ENCODE measurements at regions not wholly inside any gene's neighbourhood (a gene's known extent, or its start where the extent isn't known, plus 50 kb on each side); places are given as distances from the start of the nearest gene placed in this dataset.
"Not testable (repeated sequence)": the region's sequence is repeated elsewhere in the genome, so short reads cannot be mapped to it uniquely, and the experiment has no call there.

- TF ChIP-seq, protein P1, sequence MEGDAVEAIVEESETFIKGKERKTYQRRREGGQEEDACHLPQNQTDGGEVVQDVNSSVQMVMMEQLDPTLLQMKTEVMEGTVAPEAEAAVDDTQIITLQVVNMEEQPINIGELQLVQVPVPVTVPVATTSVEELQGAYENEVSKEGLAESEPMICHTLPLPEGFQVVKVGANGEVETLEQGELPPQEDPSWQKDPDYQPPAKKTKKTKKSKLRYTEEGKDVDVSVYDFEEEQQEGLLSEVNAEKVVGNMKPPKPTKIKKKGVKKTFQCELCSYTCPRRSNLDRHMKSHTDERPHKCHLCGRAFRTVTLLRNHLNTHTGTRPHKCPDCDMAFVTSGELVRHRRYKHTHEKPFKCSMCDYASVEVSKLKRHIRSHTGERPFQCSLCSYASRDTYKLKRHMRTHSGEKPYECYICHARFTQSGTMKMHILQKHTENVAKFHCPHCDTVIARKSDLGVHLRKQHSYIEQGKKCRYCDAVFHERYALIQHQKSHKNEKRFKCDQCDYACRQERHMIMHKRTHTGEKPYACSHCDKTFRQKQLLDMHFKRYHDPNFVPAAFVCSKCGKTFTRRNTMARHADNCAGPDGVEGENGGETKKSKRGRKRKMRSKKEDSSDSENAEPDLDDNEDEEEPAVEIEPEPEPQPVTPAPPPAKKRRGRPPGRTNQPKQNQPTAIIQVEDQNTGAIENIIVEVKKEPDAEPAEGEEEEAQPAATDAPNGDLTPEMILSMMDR (IDR thresholded peaks at IDR 0.05): no peak
- TF ChIP-seq EP300 (IDR thresholded peaks at IDR 0.05; ENCODE audit: low read depth) (no peak), POLR2A (IDR thresholded peaks at IDR 0.05) (no peak), POLR2AphosphoS5 (IDR thresholded peaks at IDR 0.05) (no peak)
Measured at GRCh38 chr13:102538938-102539337, 57.8 kb upstream of the TPP2 start.

DNA sequence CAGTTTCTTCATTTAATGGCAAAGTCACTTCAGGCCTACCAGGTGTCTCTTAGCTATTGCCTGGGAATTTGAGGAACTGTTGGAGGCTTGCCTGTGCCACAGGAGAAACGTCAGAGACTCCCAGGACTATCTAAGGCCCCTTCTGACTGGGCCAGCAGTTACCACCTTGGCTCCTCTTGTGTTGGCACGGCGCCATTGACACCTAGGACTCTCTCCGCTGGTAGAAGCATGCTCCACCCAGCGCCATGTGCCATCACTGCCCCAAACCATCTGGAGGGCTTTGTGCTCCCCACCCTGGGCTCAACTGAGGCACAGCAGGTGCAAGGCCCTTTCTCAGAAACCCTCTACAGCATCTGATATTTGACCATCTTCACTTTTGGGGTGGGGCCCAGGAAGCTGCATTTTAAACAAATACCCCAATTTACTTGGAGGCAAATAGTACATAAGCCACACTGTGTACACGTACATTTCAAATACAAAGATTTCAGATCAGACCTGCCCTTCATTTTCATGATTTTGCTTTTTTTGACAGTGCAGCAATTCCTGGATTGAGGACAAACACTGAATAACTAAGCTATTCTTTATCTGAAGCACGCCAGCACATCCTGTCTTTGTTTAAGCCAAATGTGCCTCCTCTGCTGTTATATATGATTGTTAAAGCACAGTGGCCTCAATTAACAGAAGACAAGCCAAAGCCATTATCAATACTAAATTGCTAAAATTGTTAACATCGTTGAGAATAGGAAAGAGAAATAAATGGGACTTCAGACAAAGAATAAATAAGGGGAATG, 59.9 kb upstream of the TPP2 start:
- Histone ChIP-seq H3K27me3 (no peaks in the 10 kb centered on the region), H3K9me3 (no peaks in the 10 kb centered on the region), H3K4me1 (no peaks in the 10 kb centered on the region), H3K4me3 (no peak overlapping the region), H3K36me3 (no peaks in the 10 kb centered on the region), H3K27ac (no peak overlapping the region)
- intact Hi-C loops (cut with DNase I; ENCODE audit: low total_unique reads): no loop called here
- no peak for DNase-seq
- in situ Hi-C loops (cut with MboI; ENCODE audit: low pct_ligation_motif_present in 1 of 4, low pct_unique_long_range_greater_than_20kb in 1 of 4, low sequenced_read_pairs in 3 of 4): no loop called here
- 43 to 71% methylated on average over 4 to 8 of the region's 8 CpGs for WGBS, 2 donors (ENCODE audit: low coverage in 1 of 2)
- no peak for TF ChIP-seq POLR2AphosphoS5 (IDR thresholded peaks at IDR 0.05)
- TF ChIP-seq, protein P1 (IDR thresholded peaks at IDR 0.05): no peak
- TF ChIP-seq POLR2A (IDR thresholded peaks at IDR 0.05): no peak
- no peak for TF ChIP-seq EP300 (IDR thresholded peaks at IDR 0.05; ENCODE audit: low read depth)

More at GRCh38 chr13:102538938-102539337, 57.8 kb upstream of the TPP2 start:
- H3K4me1 ChIP-seq: no peaks in the 10 kb centered on the region
- H3K27me3 ChIP-seq: no peaks in the 10 kb centered on the region
- WGBS, 2 donors (ENCODE audit: low coverage in 1 of 2): 85 to 90% methylated on average over 3 of the region's 3 CpGs
- no peak overlapping the region for H3K27ac ChIP-seq
- no peak overlapping the region for H3K4me3 ChIP-seq
- no peak for DNase-seq
- H3K9me3 ChIP-seq: no peaks in the 10 kb centered on the region
- in situ Hi-C loops (cut with MboI; ENCODE audit: low pct_ligation_motif_present in 1 of 4, low pct_unique_long_range_greater_than_20kb in 1 of 4, low sequenced_read_pairs in 3 of 4) (no loop called here), intact Hi-C loops (cut with DNase I; ENCODE audit: low total_unique reads) (no loop called here)
- no peaks in the 10 kb centered on the region for H3K36me3 ChIP-seq

DNA sequence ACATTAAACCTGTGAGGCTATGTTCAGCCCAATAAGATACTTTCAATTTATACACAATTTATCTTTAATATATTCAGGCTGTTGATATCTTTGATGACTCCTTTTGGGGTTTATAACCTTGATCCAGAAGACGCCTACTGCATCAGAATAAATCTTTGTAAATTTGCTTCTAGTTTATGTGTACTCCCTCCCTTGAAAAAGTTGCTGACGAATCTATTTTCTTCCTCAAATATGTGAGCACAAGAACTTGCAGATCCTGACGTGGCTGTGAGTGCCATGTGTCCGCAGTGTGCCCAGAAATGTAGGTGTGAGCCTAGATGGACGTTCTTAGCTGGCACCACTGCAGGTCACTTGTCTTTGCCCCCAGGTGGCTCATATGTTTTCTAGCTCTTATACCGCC, 60.6 kb upstream of the TPP2 start:
- no peaks in the 10 kb centered on the region for H3K9me3 ChIP-seq

GRCh38 chr13:102530751-102531150, 66.0 kb upstream of the TPP2 start:
- Histone ChIP-seq H3K9me3 (no peaks in the 10 kb centered on the region), H3K4me3 (no peak overlapping the region), H3K36me3 (no peaks in the 10 kb centered on the region), H3K4me1 (no peaks in the 10 kb centered on the region), H3K27me3 (no peaks in the 10 kb centered on the region), H3K27ac (no peak overlapping the region)
- intact Hi-C loops (cut with DNase I; ENCODE audit: low total_unique reads): no loop called here
- in situ Hi-C loops (cut with MboI; ENCODE audit: low pct_ligation_motif_present in 1 of 4, low pct_unique_long_range_greater_than_20kb in 1 of 4, low sequenced_read_pairs in 3 of 4): no loop called here
- TF ChIP-seq POLR2AphosphoS5 (IDR thresholded peaks at IDR 0.05): no peak
- TF ChIP-seq EP300 (IDR thresholded peaks at IDR 0.05; ENCODE audit: low read depth): no peak
- TF ChIP-seq POLR2A (IDR thresholded peaks at IDR 0.05): no peak
- no peak for DNase-seq
- 80 to 100% methylated on average over 1 to 2 of the region's 2 CpGs for WGBS, 2 donors (ENCODE audit: low coverage in 1 of 2)

More for the DNA sequence above, 60.6 kb upstream of the TPP2 start:
- intact Hi-C loops (cut with DNase I; ENCODE audit: low total_unique reads): no loop called here
- H3K27me3 ChIP-seq: no peaks in the 10 kb centered on the region
- H3K36me3 ChIP-seq: no peaks in the 10 kb centered on the region
- TF ChIP-seq POLR2AphosphoS5 (IDR thresholded peaks at IDR 0.05): no peak
- H3K4me1 ChIP-seq: no peaks in the 10 kb centered on the region
- in situ Hi-C loops (cut with MboI; ENCODE audit: low pct_ligation_motif_present in 1 of 4, low pct_unique_long_range_greater_than_20kb in 1 of 4, low sequenced_read_pairs in 3 of 4): no loop called here
- DNase-seq: no peak
- no peak overlapping the region for H3K4me3 ChIP-seq
- WGBS, 2 donors (ENCODE audit: low coverage in 1 of 2): 77 to 83% methylated on average over 2 to 6 of the region's 6 CpGs
- no peak overlapping the region for H3K27ac ChIP-seq

GRCh38 chr13:102522251-102522650, 74.5 kb upstream of the TPP2 start:
- WGBS, 2 donors (ENCODE audit: low coverage in 1 of 2): 81% methylated on average over 8 of the region's 8 CpGs; no CpG with 5 or more reads in 1 of the 2 donors
- H3K9me3 ChIP-seq; H3K4me1 ChIP-seq; H3K36me3 ChIP-seq; H3K27me3 ChIP-seq; intact Hi-C loops (cut with DNase I; ENCODE audit: low total_unique reads); H3K4me3 ChIP-seq; in situ Hi-C loops (cut with MboI; ENCODE audit: low pct_ligation_motif_present in 1 of 4, low pct_unique_long_range_greater_than_20kb in 1 of 4, low sequenced_read_pairs in 3 of 4); DNase-seq; H3K27ac ChIP-seq: not testable (repeated sequence)
